ENCODE measurements at regions not wholly inside any gene's neighbourhood (a gene's known extent, or its start where the extent isn't known, plus 50 kb on each side); places are given as distances from the start of the nearest gene placed in this dataset.

GRCh38 chr12:60252359-60253096 lies 656.7 kb downstream of the SLC16A7 start:
- DNase-seq (ENCODE audit: low spot score), result no peak

- no peak for DNase-seq (ENCODE audit: low spot score)
Measured at GRCh38 chr12:60255044-60255443, 659.2 kb downstream of the SLC16A7 start.

- peak; percentile 50 for DNase-seq (ENCODE audit: low spot score)
Measured at GRCh38 chr12:60257063-60257462, 661.2 kb downstream of the SLC16A7 start.

- no peak for DNase-seq (ENCODE audit: low spot score)
Measured at GRCh38 chr12:60259225-60259624, 663.4 kb downstream of the SLC16A7 start.

- DNase-seq (ENCODE audit: low spot score), result no peak
Measured at GRCh38 chr12:60262378-60262777, 666.5 kb downstream of the SLC16A7 start.

GRCh38 chr12:60263161-60263560 lies 667.3 kb downstream of the SLC16A7 start:
- no peak for DNase-seq (ENCODE audit: low spot score)

- DNase-seq (ENCODE audit: low spot score), result no peak
Measured at GRCh38 chr12:60263836-60264493, 668.1 kb downstream of the SLC16A7 start.

GRCh38 chr12:60265741-60266140 lies 669.9 kb downstream of the SLC16A7 start:
- no peak for DNase-seq (ENCODE audit: low spot score)

- peak; percentile 16 for DNase-seq (ENCODE audit: low spot score)
Measured at GRCh38 chr12:60266381-60266852, 670.6 kb downstream of the SLC16A7 start.

GRCh38 chr12:60269611-60270269 lies 673.9 kb downstream of the SLC16A7 start:
- no peak for DNase-seq (ENCODE audit: low spot score)

- DNase-seq (ENCODE audit: low spot score), result no peak
Measured at GRCh38 chr12:60271816-60272215, 676.0 kb downstream of the SLC16A7 start.

GRCh38 chr12:60278209-60278608 lies 682.4 kb downstream of the SLC16A7 start:
- DNase-seq (ENCODE audit: low spot score), result no peak

GRCh38 chr12:60279221-60279620 lies 683.4 kb downstream of the SLC16A7 start:
- DNase-seq (ENCODE audit: low spot score), result peak; percentile 35

GRCh38 chr12:60281522-60281921 lies 685.7 kb downstream of the SLC16A7 start:
- DNase-seq (ENCODE audit: low spot score), result no peak

GRCh38 chr12:60290532-60290931 lies 694.7 kb downstream of the SLC16A7 start:
- DNase-seq (ENCODE audit: low spot score), result no peak

- no peak for DNase-seq (ENCODE audit: low spot score)
Measured at GRCh38 chr12:60308366-60308991, 712.6 kb downstream of the SLC16A7 start.

- no peak for DNase-seq (ENCODE audit: low spot score)
Measured at GRCh38 chr12:60311940-60312339, 716.1 kb downstream of the SLC16A7 start.

GRCh38 chr12:60317361-60317760 lies 721.5 kb downstream of the SLC16A7 start:
- no peak for DNase-seq (ENCODE audit: low spot score)

GRCh38 chr12:60324746-60325145 lies 728.9 kb downstream of the SLC16A7 start:
- no peak for DNase-seq (ENCODE audit: low spot score)

- no peak for DNase-seq (ENCODE audit: low spot score)
Measured at GRCh38 chr12:60333461-60333860, 737.6 kb downstream of the SLC16A7 start.

GRCh38 chr12:60335745-60336144 lies 739.9 kb downstream of the SLC16A7 start:
- peak; percentile 18 for DNase-seq (ENCODE audit: low spot score)

GRCh38 chr12:60337839-60338549 lies 742.2 kb downstream of the SLC16A7 start:
- DNase-seq (ENCODE audit: low spot score), result no peak

Measured in GM03348 (cell line).